Small intestine (tissue), 7 donors: ENCODE measurements at regions not wholly inside any gene's neighbourhood (a gene's known extent, or its start where the extent isn't known, plus 50 kb on each side); places are given as distances from the start of the nearest gene placed in this dataset.

ENCODE experiments used
- DNase-seq, 2 donors: peaks; one replicate each; pipeline versions ENCODE4 v3.0.0 to v3.0.0-alpha.2; 2013
- FAIRE-seq: peaks from 2 replicates; lab custom pipeline; 2012; peaks lifted over from hg19 to GRCh38; lab: Jason Lieb, UNC
- H3K27ac ChIP-seq, 3 donors: one replicate each; pipeline ENCODE4 v1.5.1; 2013; ENCODE audit warnings: low read length in 2 of 3, mild to moderate bottlenecking in 2 of 3, control low read depth in 1 of 3, inconsistent platforms in 1 of 3, low read depth in 1 of 3, moderate library complexity in 1 of 3
- H3K27me3 ChIP-seq, 3 donors: one replicate each; pipeline ENCODE4 v1.6.1; 2013; ENCODE audit warnings: low read length in 3 of 3, inconsistent platforms in 1 of 3; ENCODE audit not compliant: control insufficient read depth in 3 of 3, insufficient read depth in 3 of 3
- H3K36me3 ChIP-seq, 3 donors: one replicate each; pipeline ENCODE4 v1.6.1; 2013; ENCODE audit warnings: low read length in 3 of 3, inconsistent platforms in 1 of 3, low read depth in 1 of 3, mild to moderate bottlenecking in 1 of 3, moderate library complexity in 1 of 3; ENCODE audit not compliant: control insufficient read depth in 3 of 3, insufficient read depth in 2 of 3
- H3K4me1 ChIP-seq, 3 donors: one replicate each; pipeline ENCODE4 v1.6.1; 2013; ENCODE audit warnings: low read length in 2 of 3, inconsistent platforms in 1 of 3, low read depth in 1 of 3, mild to moderate bottlenecking in 1 of 3, moderate library complexity in 1 of 3; ENCODE audit not compliant: control insufficient read depth in 3 of 3, insufficient read depth in 2 of 3
- H3K4me3 ChIP-seq, 3 donors: one replicate each; pipeline ENCODE4 v1.5.1; 2013; ENCODE audit warnings: low read length in 3 of 3, control low read depth in 1 of 3, inconsistent platforms in 1 of 3, low read depth in 1 of 3, mild to moderate bottlenecking in 1 of 3, moderate library complexity in 1 of 3
- H3K9me3 ChIP-seq, 2 donors: one replicate each; pipeline ENCODE4 v1.6.1; 2013; ENCODE audit warnings: low read depth in 1 of 2, low read length in 1 of 2; ENCODE audit not compliant: control insufficient read depth in 2 of 2, insufficient read depth in 1 of 2
- WGBS, 3 donors: extraction: QIAGEN DNeasy Blood & Tissue Kit; methylation state at CpG; one replicate each; pipeline ENCODE4 v1.1.7; 2013; 5-methylcytosine and 5-hydroxymethylcytosine counted together
- donor health status: healthy with polysubstance abuse.
- donor health status: control.
- donor health status: control.
- donor health status: Bipolar disorder and iron deficiency.
- donor health status: healthy.

DNA sequence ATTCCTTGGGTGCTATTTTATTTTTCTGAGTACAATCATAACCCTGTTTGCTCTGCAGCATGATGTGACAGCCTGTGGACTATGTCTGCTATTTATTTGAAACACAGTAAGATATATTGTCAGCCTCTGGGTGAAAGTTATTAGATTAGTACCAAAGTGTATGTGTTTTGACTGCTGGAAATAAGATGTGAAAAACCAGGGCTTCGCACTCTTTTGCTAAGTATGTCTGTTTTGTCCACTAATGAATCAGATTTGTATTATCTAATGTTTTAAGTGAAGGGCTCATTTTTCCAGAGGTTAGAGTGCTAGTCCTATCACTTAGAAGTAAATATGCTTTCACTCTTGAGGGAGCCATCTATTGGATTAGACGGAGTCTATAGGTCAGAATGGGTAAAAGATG is 569.8 kb upstream of the FZD8 start:
- Histone ChIP-seq H3K4me1 (no peaks in the 10 kb centered on the region), H3K9me3 (no peaks in the 10 kb centered on the region), H3K27ac (no peak overlapping the region), H3K4me3 (no peak overlapping the region), H3K27me3 (no peaks in the 10 kb centered on the region), H3K36me3 (no peaks in the 10 kb centered on the region)
- DNase-seq (no peak), FAIRE-seq (no peak)
- 72 to 82% (median 76%) methylated on average over 2 of the region's 2 CpGs for WGBS, 3 donors

GRCh38 chr10:36209480-36209879 is 567.4 kb upstream of the FZD8 start:
- no peaks in the 10 kb centered on the region for H3K36me3 ChIP-seq
- H3K27ac ChIP-seq: no peak overlapping the region
- 88 to 95% (median 89%) methylated on average over 5 of the region's 5 CpGs for whole genome bisulfite sequencing, 3 donors
- FAIRE-seq: no peak
- no peaks in the 10 kb centered on the region for H3K9me3 ChIP-seq
- no peak for DNase-seq
- no peaks in the 10 kb centered on the region for H3K4me1 ChIP-seq
- H3K27me3 ChIP-seq: no peaks in the 10 kb centered on the region
- H3K4me3 ChIP-seq: no peak overlapping the region

DNA sequence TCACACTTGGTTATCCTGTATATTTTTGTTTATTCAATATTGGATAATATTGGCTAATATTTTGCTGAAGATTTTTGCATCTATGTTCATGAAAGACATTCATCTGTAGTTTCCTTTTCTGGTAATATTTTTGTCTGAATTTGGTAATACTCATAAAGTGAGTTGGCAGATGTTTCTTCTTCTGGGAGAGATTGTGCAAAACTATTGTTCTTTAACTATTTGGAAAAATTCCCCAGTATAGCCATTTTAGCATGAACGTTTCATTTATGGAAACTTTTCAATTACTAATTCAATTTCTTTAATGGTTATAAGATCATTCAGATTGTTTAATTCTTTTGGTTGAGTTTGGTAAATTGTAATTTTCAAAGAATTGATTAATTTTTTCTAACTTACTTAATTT is 560.8 kb upstream of the FZD8 start:
- WGBS, 3 donors: 58 to 76% (median 72%) methylated on average over 1 of the region's 1 CpG
- no peak for FAIRE-seq

DNA sequence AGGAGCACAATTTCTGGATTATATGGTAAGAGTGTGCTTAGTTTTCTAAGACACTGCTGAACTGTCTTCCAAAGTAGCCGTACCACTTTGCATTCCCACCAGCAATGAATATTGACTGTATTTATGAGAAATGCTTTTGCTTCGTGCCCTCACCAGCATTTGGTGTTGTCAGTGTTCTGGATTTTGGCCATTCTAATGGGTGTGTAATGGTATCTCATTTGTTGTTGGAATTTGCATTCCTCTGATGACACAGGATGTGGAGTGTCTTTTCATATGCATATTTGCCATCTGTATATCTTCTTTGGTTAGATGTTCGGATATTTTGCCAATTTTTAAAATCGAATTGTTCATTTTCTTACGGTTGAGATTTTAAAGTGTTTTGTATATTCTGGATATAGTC is 558.5 kb upstream of the FZD8 start:
- peaks cover 0 to 3% of the 10 kb centered on the region in 2 donors for H3K9me3 ChIP-seq
- no peak overlapping the region for H3K4me3 ChIP-seq
- H3K27me3 ChIP-seq: no peaks in the 10 kb centered on the region
- H3K36me3 ChIP-seq: no peaks in the 10 kb centered on the region
- DNase-seq: no peak
- 83 to 87% (median 87%) methylated on average over 5 of the region's 5 CpGs for WGBS, 3 donors
- H3K27ac ChIP-seq: no peak overlapping the region
- FAIRE-seq: no peak
- no peaks in the 10 kb centered on the region for H3K4me1 ChIP-seq

More for the DNA sequence above, 560.8 kb upstream of the FZD8 start:
- Histone ChIP-seq H3K9me3 (peaks cover 0 to 3% of the 10 kb centered on the region in 2 donors), H3K4me3 (no peak overlapping the region), H3K36me3 (no peaks in the 10 kb centered on the region), H3K4me1 (no peaks in the 10 kb centered on the region), H3K27ac (no peak overlapping the region), H3K27me3 (no peaks in the 10 kb centered on the region)
- DNase-seq: no peak

DNA sequence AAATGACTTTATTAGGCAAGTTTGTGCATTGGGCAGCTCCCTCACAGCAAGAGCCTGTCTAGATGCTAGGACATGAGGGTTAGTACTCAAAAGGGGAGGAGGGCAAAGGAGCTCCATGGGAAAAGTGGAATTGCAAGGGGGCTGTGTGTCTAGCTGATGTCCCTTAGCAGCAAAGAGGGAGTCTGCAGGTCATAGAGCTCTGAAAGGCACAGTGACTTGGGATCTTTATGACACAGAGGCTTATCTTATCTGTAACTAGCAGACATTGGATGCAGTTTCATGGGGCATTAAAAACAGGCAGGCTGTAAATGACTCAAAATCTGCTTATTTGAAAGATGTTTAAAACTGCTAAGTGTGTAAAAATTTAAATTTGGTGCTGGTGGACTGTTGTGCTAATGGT is 556.2 kb upstream of the FZD8 start:
- FAIRE-seq: no peak
- Histone ChIP-seq H3K27ac (no peak overlapping the region), H3K27me3 (no peaks in the 10 kb centered on the region), H3K4me3 (no peak overlapping the region), H3K9me3 (peaks cover 0 to 3% of the 10 kb centered on the region in 2 donors), H3K36me3 (no peaks in the 10 kb centered on the region), H3K4me1 (no peaks in the 10 kb centered on the region)
- DNase-seq: peak in 1 of 2 donors; percentile 46

- no peaks in the 10 kb centered on the region for H3K36me3 ChIP-seq
- no peak overlapping the region for H3K27ac ChIP-seq
- H3K4me3 ChIP-seq: no peak overlapping the region
- H3K9me3 ChIP-seq: peaks cover 0 to 6% of the 10 kb centered on the region in 2 donors
- 81 to 88% (median 84%) methylated on average over 3 of the region's 3 CpGs for WGBS, 3 donors
- no peaks in the 10 kb centered on the region for H3K4me1 ChIP-seq
- H3K27me3 ChIP-seq: no peaks in the 10 kb centered on the region
- DNase-seq (no peak), FAIRE-seq (no peak)
Observed at GRCh38 chr10:36195364-36195763, 553.3 kb upstream of the FZD8 start.

- Histone ChIP-seq H3K4me1 (no peaks in the 10 kb centered on the region), H3K36me3 (no peaks in the 10 kb centered on the region), H3K27me3 (no peaks in the 10 kb centered on the region), H3K4me3 (no peak overlapping the region), H3K27ac (no peak overlapping the region), H3K9me3 (peaks cover 0 to 6% of the 10 kb centered on the region in 2 donors)
- 76 to 80% (median 77%) methylated on average over 4 of the region's 4 CpGs for WGBS, 3 donors
- FAIRE-seq (no peak), DNase-seq (no peak)
Observed at GRCh38 chr10:36194276-36194675, 552.2 kb upstream of the FZD8 start.

DNA sequence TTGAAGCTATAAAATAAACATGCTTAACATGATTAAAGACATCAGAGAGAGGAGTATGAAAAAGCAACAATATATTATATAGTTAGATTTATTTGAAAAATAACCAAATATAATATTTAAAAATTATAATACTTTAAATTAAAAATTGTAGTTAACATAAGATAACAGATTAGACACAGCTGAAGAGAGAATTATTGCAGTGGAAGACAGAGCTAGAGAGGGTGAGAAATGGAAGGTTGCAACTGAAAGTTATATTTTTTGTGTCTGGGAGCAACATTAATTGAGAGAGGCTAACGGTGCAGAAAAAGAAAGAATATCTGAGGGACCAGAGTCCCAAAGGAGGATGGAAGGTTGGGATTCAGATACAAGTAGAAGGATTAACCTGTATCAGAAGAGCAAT is 548.9 kb upstream of the FZD8 start:
- no peak overlapping the region for H3K4me3 ChIP-seq
- no peak overlapping the region for H3K27ac ChIP-seq
- 59 to 90% (median 88%) methylated on average over 1 of the region's 1 CpG for whole genome bisulfite sequencing, 3 donors
- H3K36me3 ChIP-seq: no peaks in the 10 kb centered on the region
- no peaks in the 10 kb centered on the region for H3K27me3 ChIP-seq
- H3K4me1 ChIP-seq: no peaks in the 10 kb centered on the region
- FAIRE-seq (no peak), DNase-seq (no peak)
- H3K9me3 ChIP-seq: peaks cover 0 to 3% of the 10 kb centered on the region in 2 donors

DNA sequence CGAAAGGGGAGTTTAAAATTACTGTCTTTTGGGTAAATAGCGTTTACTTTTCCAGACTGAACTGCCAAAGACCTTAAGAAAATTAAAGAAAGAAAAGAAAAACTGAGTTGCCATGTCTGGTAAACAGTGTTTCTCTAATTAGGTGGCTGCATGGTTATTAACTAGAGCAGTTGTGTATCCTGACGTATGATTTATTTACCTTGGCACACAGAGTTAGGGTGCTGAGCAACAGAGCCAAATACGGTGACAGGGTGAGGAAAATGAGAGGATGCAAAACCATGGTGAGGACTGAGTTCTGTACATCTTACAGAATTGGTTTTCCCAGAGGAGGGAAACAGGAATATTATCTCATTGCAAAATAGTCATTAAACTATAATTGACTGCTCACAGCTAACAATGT is 546.4 kb upstream of the FZD8 start:
- H3K36me3 ChIP-seq: no peaks in the 10 kb centered on the region
- H3K27ac ChIP-seq: no peak overlapping the region
- no peak for DNase-seq
- 53 to 63% (median 56%) methylated on average over 4 of the region's 4 CpGs for WGBS, 3 donors
- no peaks in the 10 kb centered on the region for H3K27me3 ChIP-seq
- no peak for FAIRE-seq
- peaks cover 0 to 3% of the 10 kb centered on the region in 2 donors for H3K9me3 ChIP-seq
- no peak overlapping the region for H3K4me3 ChIP-seq
- H3K4me1 ChIP-seq: no peaks in the 10 kb centered on the region
